HUES64 (cell line): ENCODE measurements at regions not wholly inside any gene's neighbourhood (a gene's known extent, or its start where the extent isn't known, plus 50 kb on each side); places are given as distances from the start of the nearest gene placed in this dataset.

Experiments
- H3K27ac ChIP-seq: 2 replicates; pipeline ENCODE4 v1.7.0; 2013; ENCODE audit warnings: low read depth, low read length, inconsistent platforms
- H3K27me3 ChIP-seq: 2 replicates; pipeline ENCODE4 v1.6.1; 2013; ENCODE audit warnings: mild to moderate bottlenecking, low read length; ENCODE audit not compliant: insufficient read depth
- H3K36me3 ChIP-seq: 2 replicates; pipeline ENCODE4 v1.6.1; 2013; ENCODE audit warnings: mild to moderate bottlenecking, low read length; ENCODE audit not compliant: insufficient read depth
- H3K4me1 ChIP-seq: 2 replicates; pipeline ENCODE4 v1.6.1; 2013; ENCODE audit warnings: mild to moderate bottlenecking, low read length, moderate library complexity; ENCODE audit not compliant: insufficient read depth
- H3K4me3 ChIP-seq: 2 replicates; pipeline ENCODE4 v1.5.1; 2013; ENCODE audit warnings: mild to moderate bottlenecking, low read length, moderate library complexity
- H3K9ac ChIP-seq: 2 replicates; pipeline ENCODE4 v1.6.1; 2013; ENCODE audit warnings: mild to moderate bottlenecking, low read depth, low read length
- H3K9me3 ChIP-seq: 2 replicates; pipeline ENCODE4 v1.6.1; 2013; ENCODE audit warnings: low read depth, low read length; ENCODE audit not compliant: insufficient read depth
- WGBS: fragments of 150-250, 120-280 bp; methylation state at CpG from one replicate; pipeline ENCODE4 v1.1.7; 2013; ENCODE audit warnings: missing lambda C conversion rate; 5-methylcytosine and 5-hydroxymethylcytosine counted together

- WGBS = 95% methylated on average over 6 of the region's 6 CpGs
Measured at GRCh38 chr2:74760875-74761630, 72.9 kb upstream of the HK2 start.

DNA sequence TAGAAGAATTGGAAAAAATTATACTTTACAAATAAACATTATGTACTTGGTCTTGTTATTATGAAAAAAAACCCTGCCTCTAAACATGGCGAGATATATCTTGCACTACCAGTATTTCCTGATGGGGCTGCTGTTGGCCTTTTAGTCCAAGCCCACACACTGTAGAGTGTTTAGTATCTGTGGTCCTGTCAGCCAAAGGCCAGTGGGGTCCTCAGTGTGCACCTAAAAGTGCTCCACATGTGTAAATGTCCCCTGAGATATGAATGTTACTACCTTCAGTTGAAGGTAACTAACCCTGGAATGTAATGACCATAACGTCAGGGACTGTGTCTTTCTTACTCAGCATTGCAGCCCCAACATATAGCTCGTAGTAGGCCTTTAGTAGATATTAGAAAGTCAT is 71.1 kb upstream of the HK2 start:
- Histone ChIP-seq H3K9me3 (no peaks in the 10 kb centered on the region), H3K4me1 (peaks cover 10% of the 10 kb centered on the region), H3K27ac (no peak overlapping the region), H3K4me3 (no peak overlapping the region), H3K27me3 (no peaks in the 10 kb centered on the region), H3K9ac (no peak overlapping the region), H3K36me3 (no peaks in the 10 kb centered on the region)
- 84% methylated on average over 3 of the region's 3 CpGs for WGBS

More at GRCh38 chr2:74760875-74761630, 72.9 kb upstream of the HK2 start:
- Histone ChIP-seq H3K27ac (no peak overlapping the region), H3K27me3 (no peaks in the 10 kb centered on the region), H3K9me3 (peaks cover 14% of the 10 kb centered on the region), H3K9ac (no peak overlapping the region), H3K4me3 (no peak overlapping the region), H3K4me1 (peaks cover 10% of the 10 kb centered on the region), H3K36me3 (no peaks in the 10 kb centered on the region)

- no peaks in the 10 kb centered on the region for H3K9me3 ChIP-seq
- no peak overlapping the region for H3K9ac ChIP-seq
- peaks cover 10% of the 10 kb centered on the region for H3K4me1 ChIP-seq
- no peaks in the 10 kb centered on the region for H3K27me3 ChIP-seq
- H3K27ac ChIP-seq = no peak overlapping the region
- no peaks in the 10 kb centered on the region for H3K36me3 ChIP-seq
- no peak overlapping the region for H3K4me3 ChIP-seq
Measured at GRCh38 chr2:74763962-74764428, 69.9 kb upstream of the HK2 start.

GRCh38 chr2:74764429-74765272 is 69.3 kb upstream of the HK2 start:
- Histone ChIP-seq H3K9me3 (no peaks in the 10 kb centered on the region), H3K4me1 (peaks cover 10% of the 10 kb centered on the region), H3K9ac (no peak overlapping the region), H3K27me3 (no peaks in the 10 kb centered on the region), H3K27ac (no peak overlapping the region), H3K36me3 (no peaks in the 10 kb centered on the region), H3K4me3 (no peak overlapping the region)
- WGBS = 85% methylated on average over 5 of the region's 5 CpGs

GRCh38 chr2:74766780-74767179 is 67.1 kb upstream of the HK2 start:
- WGBS = 94% methylated on average over 2 of the region's 3 CpGs
- no peak overlapping the region for H3K27ac ChIP-seq
- no peaks in the 10 kb centered on the region for H3K36me3 ChIP-seq
- H3K9me3 ChIP-seq = no peaks in the 10 kb centered on the region
- H3K4me3 ChIP-seq = no peak overlapping the region
- no peak overlapping the region for H3K9ac ChIP-seq
- no peaks in the 10 kb centered on the region for H3K27me3 ChIP-seq
- peaks cover 10% of the 10 kb centered on the region for H3K4me1 ChIP-seq

DNA sequence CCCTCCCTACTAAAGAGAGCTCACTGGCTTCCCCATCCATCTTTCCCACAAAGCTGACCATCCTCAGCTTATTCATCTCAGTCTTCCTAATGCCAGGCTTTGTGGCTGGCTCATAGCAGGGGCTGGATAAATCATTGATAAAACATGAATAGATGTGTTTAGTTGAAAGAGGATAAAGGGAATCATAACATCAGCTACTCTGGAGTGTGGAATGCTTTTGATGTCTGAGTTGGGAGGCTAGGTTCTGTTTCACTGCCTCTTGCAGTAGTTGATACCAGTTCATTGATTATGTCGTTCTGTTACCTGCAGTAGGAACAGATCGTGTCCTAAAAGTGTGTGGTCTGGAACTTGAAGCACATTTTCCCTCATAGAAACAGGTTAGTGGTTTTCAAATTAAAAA is 66.3 kb upstream of the HK2 start:
- Histone ChIP-seq H3K36me3 (no peaks in the 10 kb centered on the region), H3K4me3 (no peak overlapping the region), H3K9me3 (no peaks in the 10 kb centered on the region), H3K9ac (no peak overlapping the region), H3K27ac (no peak overlapping the region), H3K4me1 (peaks cover 10% of the 10 kb centered on the region), H3K27me3 (no peaks in the 10 kb centered on the region)
- WGBS = 93% methylated on average over 2 of the region's 2 CpGs

- Histone ChIP-seq H3K36me3 (no peaks in the 10 kb centered on the region), H3K9me3 (no peaks in the 10 kb centered on the region), H3K4me3 (no peak overlapping the region), H3K4me1 (peaks cover 10% of the 10 kb centered on the region), H3K27ac (no peak overlapping the region), H3K9ac (no peak overlapping the region), H3K27me3 (no peaks in the 10 kb centered on the region)
- 87% methylated on average over 3 of the region's 4 CpGs for WGBS
Measured at GRCh38 chr2:74768401-74768914, 65.5 kb upstream of the HK2 start.

GRCh38 chr2:74772046-74772445 is 61.9 kb upstream of the HK2 start:
- H3K4me3 ChIP-seq = no peak overlapping the region
- no peak overlapping the region for H3K9ac ChIP-seq
- no peaks in the 10 kb centered on the region for H3K27me3 ChIP-seq
- H3K9me3 ChIP-seq = no peaks in the 10 kb centered on the region
- no peaks in the 10 kb centered on the region for H3K36me3 ChIP-seq
- no peak overlapping the region for H3K27ac ChIP-seq
- H3K4me1 ChIP-seq = no peaks in the 10 kb centered on the region

DNA sequence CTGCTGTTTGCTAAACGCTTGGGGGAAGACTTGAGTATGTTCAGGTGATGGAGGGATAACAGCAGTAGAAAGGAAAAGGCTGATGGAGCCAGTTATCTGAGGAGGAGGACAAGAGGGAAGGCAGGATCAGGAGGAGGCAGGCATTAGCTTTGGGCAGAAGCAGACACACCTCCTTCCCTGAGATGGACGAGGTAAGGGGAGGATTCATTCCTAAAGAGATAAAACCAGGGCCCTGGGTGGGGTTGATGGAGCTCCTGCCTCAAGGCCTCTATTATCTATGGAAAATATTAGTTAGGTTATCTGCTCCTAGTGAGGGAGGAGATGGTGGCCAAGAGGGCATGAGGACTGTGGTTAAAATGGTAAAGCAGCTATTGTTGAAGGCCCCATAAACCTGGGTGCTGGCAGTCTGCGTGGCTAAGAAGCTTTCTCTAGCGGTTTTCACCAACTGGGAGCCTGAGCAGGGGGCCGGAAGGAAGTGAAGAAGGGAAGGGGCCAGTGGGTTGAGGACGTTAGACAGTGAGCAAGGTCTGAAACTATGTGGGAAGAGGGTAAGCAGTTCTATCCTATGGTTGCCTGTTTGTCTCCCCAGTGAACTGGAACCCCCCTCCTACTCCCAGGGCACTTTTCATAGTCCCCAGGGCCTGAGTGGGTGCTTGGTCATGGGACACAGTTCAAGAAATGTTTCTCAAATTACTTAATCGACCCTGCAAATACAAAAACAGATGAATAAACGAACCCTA is 56.6 kb upstream of the HK2 start:
- Histone ChIP-seq H3K27ac (no peak overlapping the region), H3K4me3 (no peak overlapping the region), H3K4me1 (peaks cover 7% of the 10 kb centered on the region), H3K27me3 (no peaks in the 10 kb centered on the region), H3K9ac (no peak overlapping the region), H3K9me3 (no peaks in the 10 kb centered on the region), H3K36me3 (no peaks in the 10 kb centered on the region)
- 90% methylated on average over 8 of the region's 8 CpGs for WGBS

- peaks cover 7% of the 10 kb centered on the region for H3K4me1 ChIP-seq
- H3K4me3 ChIP-seq = peak overlapping the region; percentile 39
- no peaks in the 10 kb centered on the region for H3K36me3 ChIP-seq
- 74% methylated on average over 14 of the region's 16 CpGs for WGBS
- no peaks in the 10 kb centered on the region for H3K9me3 ChIP-seq
- H3K27me3 ChIP-seq = no peaks in the 10 kb centered on the region
- H3K9ac ChIP-seq = peak overlapping the region; percentile 31; the same call in 1 of the 2 replicates
- H3K27ac ChIP-seq = no peak overlapping the region
Measured at GRCh38 chr2:74778381-74779264, 55.3 kb upstream of the HK2 start.
